ENCODE measurements at regions not wholly inside any gene's neighbourhood (a gene's known extent, or its start where the extent isn't known, plus 50 kb on each side); places are given as distances from the start of the nearest gene placed in this dataset.

- TF ChIP-seq SETDB1 (IDR thresholded peaks at IDR 0.05; ENCODE audit: low read length) (no peak), ZNF655 (CRISPR knock-in tag; IDR thresholded peaks at IDR 0.05) (no peak), SP1 (CRISPR knock-in tag; IDR thresholded peaks at IDR 0.05) (no peak)
Measured at GRCh38 chr13:106922384-106922783, 354.4 kb upstream of the ARGLU1 start (continued).

GRCh38 chr13:106919638-106920037 is 351.7 kb upstream of the ARGLU1 start:
- TF ChIP-seq ZNF785 (CRISPR knock-in tag; IDR thresholded peaks at IDR 0.05) (no peak), POU5F1 (IDR thresholded peaks at IDR 0.05; ENCODE audit: borderline replicate concordance, low read depth, low read length, partially characterized antibody) (no peak), PPARD (CRISPR knock-in tag; IDR thresholded peaks at IDR 0.05) (no peak), ZNF395 (CRISPR knock-in tag; IDR thresholded peaks at IDR 0.05) (no peak), BRCA1 (IDR thresholded peaks at IDR 0.05) (no peak), BRCA1 (CRISPR knock-in tag; IDR thresholded peaks at IDR 0.05) (no peak), TEAD4 (IDR thresholded peaks at IDR 0.05; ENCODE audit: low read length) (no peak), TEAD4 (CRISPR knock-in tag; IDR thresholded peaks at IDR 0.05; ENCODE audit: borderline replicate concordance) (no peak)
- DNase-seq (ENCODE audit: extremely low read depth in 1 of 4, low spot score in 3 of 4): no peak
- CTCF ChIA-PET (ENCODE audit: low intra/inter-chr PET ratio): no interaction called here
- Histone ChIP-seq H3K79me2 (ENCODE audit: control insufficient read depth, insufficient read depth, low read length) (no peaks in the 10 kb centered on the region), H3K4me1 (replicated peaks in 1 of 2; ENCODE audit: control insufficient read depth in 2 of 2, insufficient read depth in 2 of 2, low read length in 2 of 2) (peaks cover 0 to 5% of the 10 kb centered on the region in 2 experiments; a peak in 1 of 5 replicates), H3K27ac (ENCODE audit: extremely low read depth, low read depth, low read length) (no peak overlapping the region), H3K9me1 (ENCODE audit: control insufficient read depth, insufficient read depth, low read length) (no peaks in the 10 kb centered on the region), H3K9me3 (replicated peaks; ENCODE audit: control insufficient read depth, insufficient read depth, low read depth, low read length) (no peaks in the 10 kb centered on the region), H4K20me1 (replicated peaks; ENCODE audit: control insufficient read depth, insufficient read depth, low read length) (no peaks in the 10 kb centered on the region), H3K4me2 (ENCODE audit: insufficient read depth, low read length) (no peak overlapping the region), H2AFZ (ENCODE audit: low read depth, low read length) (no peak overlapping the region), H3K27me3 (ENCODE audit: control insufficient read depth in 2 of 2, insufficient read depth in 2 of 2, low read length in 2 of 2) (no peaks in the 10 kb centered on the region), H3K9ac (ENCODE audit: insufficient read depth in 1 of 2, low read depth in 2 of 2, low read length in 2 of 2) (no peak overlapping the region), H3K4me3 (no peak overlapping the region), H3K36me3 (ENCODE audit: control insufficient read depth, insufficient read depth, low read length) (no peaks in the 10 kb centered on the region)
- BruUV-seq (replicated peaks): no TSS peak
- no peak for ATAC-seq
- POLR2A ChIA-PET: no interaction called here
- WGBS (ENCODE audit: insufficient coverage, low coverage, missing lambda C conversion rate): 0% methylated on average over 6 of the region's 13 CpGs
- no peak for FAIRE-seq
- intact Hi-C loops (cut with micrococcal nuclease): no loop called here
- in situ Hi-C loops (cut with MboI): no loop called here

All from K562 (cell line).